Calu3 (cell line): ENCODE measurements at regions not wholly inside any gene's neighbourhood (a gene's known extent, or its start where the extent isn't known, plus 50 kb on each side); places are given as distances from the start of the nearest gene placed in this dataset.

Experiments
- BruUV-seq: library from RNA; stranded (reverse); fragments of 400-500 nt; replicated peaks from 2 replicates; lab custom pipeline; 2021; lab: Mats Ljungman, UMichigan
- CTCF ChIA-PET: fragments of 300-600 bp; sonication (Branson Sonifier 250); formaldehyde crosslinking; loops from one replicate; lab custom pipeline; 2022; ENCODE audit warnings: antibody characterized with exemption; lab: Charles Lee
- DNase-seq: peaks from one replicate; pipeline ENCODE4 v3.0.0; 2022
- H3K27ac Mint-ChIP-seq: one replicate; pipeline ENCODE4 v1.8.0; 2022; ENCODE audit warnings: mixed read lengths; ENCODE audit not compliant: unreplicated experiment
- H3K27me3 Mint-ChIP-seq: one replicate; pipeline ENCODE4 v1.8.0; 2022; ENCODE audit warnings: mixed read lengths; ENCODE audit not compliant: unreplicated experiment
- H3K36me3 Mint-ChIP-seq: one replicate; pipeline ENCODE4 v1.8.0; 2022; ENCODE audit warnings: mild to moderate bottlenecking, moderate library complexity, mixed read lengths; ENCODE audit not compliant: insufficient read depth, unreplicated experiment
- H3K4me1 Mint-ChIP-seq: one replicate; pipeline ENCODE4 v1.8.0; 2022; ENCODE audit warnings: mild to moderate bottlenecking, low read depth, mixed read lengths; ENCODE audit not compliant: unreplicated experiment
- H3K4me3 Mint-ChIP-seq: one replicate; pipeline ENCODE4 v1.8.0; 2022; ENCODE audit warnings: mild to moderate bottlenecking, low read depth, moderate library complexity, mixed read lengths; ENCODE audit not compliant: unreplicated experiment
- H3K9me3 Mint-ChIP-seq: one replicate; pipeline ENCODE4 v1.8.0; 2022; ENCODE audit warnings: low read depth, mixed read lengths; ENCODE audit not compliant: unreplicated experiment
- intact Hi-C: fragments of 100-400 bp; cut with micrococcal nuclease; formaldehyde crosslinking; loops from one replicate; pipeline ENCODE4 v1.10.0; 2022; ENCODE audit not compliant: unreplicated experiment
- TF ChIP-seq, protein P1 (sequence below): fragments of 200-600 bp; IDR thresholded peaks from one replicate; pipeline ENCODE4 v1.8.0; 2022; ENCODE audit warnings: antibody characterized with exemption; ENCODE audit not compliant: unreplicated experiment

DNA sequence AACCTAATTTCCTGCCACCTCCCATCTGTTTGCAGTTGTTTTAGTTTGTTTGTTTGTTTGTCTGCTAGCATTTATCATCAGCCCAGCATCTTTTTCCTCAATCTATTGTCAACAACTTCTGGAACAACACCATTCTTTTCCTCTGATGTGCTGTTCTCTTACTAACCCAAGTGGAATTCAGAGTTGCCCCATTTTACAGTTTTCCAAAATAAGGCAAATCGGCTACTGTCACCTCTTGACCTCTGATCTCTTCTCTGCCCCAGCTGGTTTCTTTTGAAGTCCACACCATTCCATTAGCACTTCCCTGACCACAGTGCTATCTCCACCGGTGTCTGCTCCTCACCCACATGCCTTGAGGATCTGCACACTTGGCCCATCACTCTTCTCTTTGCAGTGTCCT is 102.4 kb downstream of the EFNB2 start:
- no TSS peak for BruUV-seq
- TF ChIP-seq, protein P1, sequence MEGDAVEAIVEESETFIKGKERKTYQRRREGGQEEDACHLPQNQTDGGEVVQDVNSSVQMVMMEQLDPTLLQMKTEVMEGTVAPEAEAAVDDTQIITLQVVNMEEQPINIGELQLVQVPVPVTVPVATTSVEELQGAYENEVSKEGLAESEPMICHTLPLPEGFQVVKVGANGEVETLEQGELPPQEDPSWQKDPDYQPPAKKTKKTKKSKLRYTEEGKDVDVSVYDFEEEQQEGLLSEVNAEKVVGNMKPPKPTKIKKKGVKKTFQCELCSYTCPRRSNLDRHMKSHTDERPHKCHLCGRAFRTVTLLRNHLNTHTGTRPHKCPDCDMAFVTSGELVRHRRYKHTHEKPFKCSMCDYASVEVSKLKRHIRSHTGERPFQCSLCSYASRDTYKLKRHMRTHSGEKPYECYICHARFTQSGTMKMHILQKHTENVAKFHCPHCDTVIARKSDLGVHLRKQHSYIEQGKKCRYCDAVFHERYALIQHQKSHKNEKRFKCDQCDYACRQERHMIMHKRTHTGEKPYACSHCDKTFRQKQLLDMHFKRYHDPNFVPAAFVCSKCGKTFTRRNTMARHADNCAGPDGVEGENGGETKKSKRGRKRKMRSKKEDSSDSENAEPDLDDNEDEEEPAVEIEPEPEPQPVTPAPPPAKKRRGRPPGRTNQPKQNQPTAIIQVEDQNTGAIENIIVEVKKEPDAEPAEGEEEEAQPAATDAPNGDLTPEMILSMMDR = no peak
- H3K27me3 Mint-ChIP-seq = no peaks in the 10 kb centered on the region
- CTCF ChIA-PET = no interaction called here
- H3K9me3 Mint-ChIP-seq = peaks cover 3% of the 10 kb centered on the region
- no peak overlapping the region for H3K27ac Mint-ChIP-seq
- H3K4me1 Mint-ChIP-seq = no peaks in the 10 kb centered on the region
- H3K36me3 Mint-ChIP-seq = no peaks in the 10 kb centered on the region
- no peak for DNase-seq
- no peak overlapping the region for H3K4me3 Mint-ChIP-seq
- intact Hi-C loops = no loop called here

DNA sequence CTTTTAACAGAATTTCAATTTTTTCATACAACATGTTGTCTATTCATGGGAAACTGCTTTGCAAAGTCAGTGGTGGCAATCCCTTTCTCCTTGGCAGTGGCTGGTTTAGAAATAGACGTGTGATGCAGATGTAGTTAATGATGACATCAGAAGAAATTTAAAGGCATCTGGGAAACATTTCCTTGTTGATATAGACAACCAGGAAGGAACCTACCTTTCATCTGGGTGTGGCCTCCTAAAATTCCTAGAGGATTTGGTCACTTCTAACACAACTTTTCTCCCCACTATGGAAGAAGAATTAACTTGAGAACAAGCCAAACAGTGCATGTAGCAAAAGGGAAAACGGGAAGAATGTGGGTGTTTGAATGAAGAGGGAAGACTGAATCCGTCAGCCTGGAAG is 102.8 kb downstream of the EFNB2 start:
- BruUV-seq = no TSS peak
- Mint-ChIP-seq H3K27ac (no peak overlapping the region), H3K27me3 (no peaks in the 10 kb centered on the region)

DNA sequence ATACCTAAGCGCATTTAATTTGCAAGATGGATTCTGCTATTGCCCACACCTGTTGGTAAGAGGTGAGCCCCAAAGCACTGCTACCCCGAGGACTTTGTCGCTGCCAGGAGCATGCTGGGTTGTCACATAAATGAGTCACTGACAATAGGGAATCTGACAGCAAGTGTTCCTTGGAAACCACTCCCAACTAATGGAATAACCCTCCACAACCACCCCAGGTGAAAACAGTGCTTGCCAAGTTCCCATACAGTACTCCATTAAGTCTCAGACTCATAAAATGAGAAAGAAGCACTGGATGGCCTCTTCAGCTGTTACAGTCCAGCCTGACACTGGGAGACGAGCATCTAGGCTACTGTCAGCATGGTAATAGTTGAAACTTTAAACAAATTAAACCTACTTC is 108.6 kb downstream of the EFNB2 start:
- no peak overlapping the region for H3K27ac Mint-ChIP-seq
- no peak for DNase-seq
- H3K27me3 Mint-ChIP-seq = no peaks in the 10 kb centered on the region
- intact Hi-C loops = no loop called here
- peaks cover 3% of the 10 kb centered on the region for H3K9me3 Mint-ChIP-seq
- H3K4me3 Mint-ChIP-seq = no peak overlapping the region
- CTCF ChIA-PET = no interaction called here
- H3K4me1 Mint-ChIP-seq = no peaks in the 10 kb centered on the region
- no peaks in the 10 kb centered on the region for H3K36me3 Mint-ChIP-seq
- BruUV-seq = no TSS peak
- TF ChIP-seq, protein P1 = no peak

More for the DNA sequence above, 102.8 kb downstream of the EFNB2 start:
- intact Hi-C loops = no loop called here
- DNase-seq = no peak
- Mint-ChIP-seq H3K4me1 (no peaks in the 10 kb centered on the region), H3K36me3 (no peaks in the 10 kb centered on the region), H3K4me3 (no peak overlapping the region), H3K9me3 (peaks cover 3% of the 10 kb centered on the region)
- TF ChIP-seq, protein P1 = no peak
- CTCF ChIA-PET = no interaction called here

DNA sequence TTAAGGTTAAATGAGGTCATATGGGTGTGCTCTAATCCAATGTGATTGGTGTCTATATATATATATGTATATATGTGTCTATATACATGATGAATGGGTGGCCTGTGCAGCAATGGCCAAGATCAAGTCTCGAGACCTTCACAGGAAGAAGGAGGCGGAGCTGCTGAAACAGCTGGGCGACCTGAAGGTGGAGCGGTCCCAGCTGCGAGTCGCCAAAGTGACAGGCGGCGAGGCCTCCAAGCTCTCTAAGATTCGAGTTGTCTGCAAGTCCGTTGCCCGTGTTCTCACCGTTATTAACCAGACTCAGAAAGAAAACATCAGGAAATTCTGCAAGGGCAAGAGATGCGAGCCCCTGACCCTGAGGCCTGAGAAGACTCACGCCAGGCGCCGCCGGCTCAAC is 109.8 kb downstream of the EFNB2 start:
- no TSS peak for BruUV-seq
- no peak for DNase-seq
- TF ChIP-seq, protein P1 = no peak
- Mint-ChIP-seq H3K27ac (no peak overlapping the region), H3K9me3 (no peaks in the 10 kb centered on the region), H3K4me1 (no peaks in the 10 kb centered on the region), H3K36me3 (no peaks in the 10 kb centered on the region), H3K4me3 (no peak overlapping the region), H3K27me3 (no peaks in the 10 kb centered on the region)
- CTCF ChIA-PET = interaction anchor here (0.7 kb wide), 1 partner anchor 1545 kb away, joined by 4 read pairs; no protein-coding TSS in a partner anchor
- intact Hi-C loops = no loop called here
